Stomach (tissue), 8 donors: ENCODE measurements at regions not wholly inside any gene's neighbourhood (a gene's known extent, or its start where the extent isn't known, plus 50 kb on each side); places are given as distances from the start of the nearest gene placed in this dataset.

Experiments
- DNase-seq, 2 donors: peaks; one replicate each; pipeline versions ENCODE4 v3.0.0 to v3.0.0-alpha.2; 2013 to 2019
- H3K27ac ChIP-seq, 5 donors: fragments of 200-600 bp in 4 of 5; sonication (generic) in 4 of 5; one replicate each; pipeline ENCODE4 v1.5.1; 2013 to 2019; ENCODE audit warnings: mild to moderate bottlenecking in 1 of 5, moderate library complexity in 1 of 5
- H3K27me3 ChIP-seq, 3 donors: fragments of 200-600 bp; sonication (generic); one replicate each; pipeline ENCODE4 v1.5.1; 2017 to 2019; ENCODE audit warnings: mixed run types in 1 of 3
- H3K36me3 ChIP-seq, 4 donors: fragments of 200-600 bp; sonication (generic); 1 replicate in 3 of 4; 2 replicates in 1 of 4; pipeline ENCODE4 v1.5.1; 2016 to 2019
- H3K4me1 ChIP-seq, 4 donors: fragments of 200-600 bp; sonication (generic); one replicate each; pipeline ENCODE4 v1.5.1; 2016 to 2019
- H3K4me3 ChIP-seq, 4 donors: fragments of 200-600 bp; sonication (generic) in 3 of 4; one replicate each; pipeline ENCODE4 v1.5.1; 2016 to 2019; ENCODE audit warnings: mild to moderate bottlenecking in 1 of 4
- H3K9me3 ChIP-seq, 4 donors: fragments of 200-600 bp; sonication (generic); one replicate each; pipeline ENCODE4 v1.5.1; 2016 to 2019
- EP300 ChIP-seq: sonication (generic); formaldehyde crosslinking; IDR thresholded peaks from one replicate; pipeline ENCODE4 v1.6.1; 2017; ENCODE audit warnings: antibody characterized with exemption
- POLR2A ChIP-seq, 4 donors: fragments of 450-650 bp; IDR thresholded peaks; one replicate each; pipeline ENCODE4 v1.6.1; 2016; ENCODE audit warnings: antibody characterized with exemption in 4 of 4, control low read depth in 2 of 4, mild to moderate bottlenecking in 1 of 4, moderate library complexity in 1 of 4
- POLR2AphosphoS5 ChIP-seq, 3 donors: sonication (generic); formaldehyde crosslinking; IDR thresholded peaks; one replicate each; pipeline ENCODE4 v1.6.1; 2016; ENCODE audit warnings: antibody characterized with exemption in 3 of 3
- WGBS, 5 donors: extraction: QIAGEN DNeasy Blood & Tissue Kit in 3 of 5; methylation state at CpG; one replicate each; pipeline versions ENCODE4 v1.1.5 to v1.1.7; 2013 to 2018; 5-methylcytosine and 5-hydroxymethylcytosine counted together
- intact Hi-C: fragments of 100-400 bp; cut with DNase I; formaldehyde crosslinking; loops from one replicate; pipeline ENCODE4 v1.15.1; 2023; ENCODE audit warnings: low total_unique reads
- TF ChIP-seq, protein P1 (sequence below), 7 experiments: fragments of 450-650 bp in 4 of 7; fragments of 200-600 bp in 3 of 7; sonication (generic) in 3 of 7; IDR thresholded peaks; one replicate each; pipeline ENCODE4 v1.5.1; 2016 to 2019; ENCODE audit warnings: antibody characterized with exemption in 7 of 7, control low read depth in 2 of 7, mild to moderate bottlenecking in 1 of 7
- donor health status: healthy with polysubstance abuse.
- donor health status: Bipolar disorder and iron deficiency.
- donor health status: healthy.

DNA sequence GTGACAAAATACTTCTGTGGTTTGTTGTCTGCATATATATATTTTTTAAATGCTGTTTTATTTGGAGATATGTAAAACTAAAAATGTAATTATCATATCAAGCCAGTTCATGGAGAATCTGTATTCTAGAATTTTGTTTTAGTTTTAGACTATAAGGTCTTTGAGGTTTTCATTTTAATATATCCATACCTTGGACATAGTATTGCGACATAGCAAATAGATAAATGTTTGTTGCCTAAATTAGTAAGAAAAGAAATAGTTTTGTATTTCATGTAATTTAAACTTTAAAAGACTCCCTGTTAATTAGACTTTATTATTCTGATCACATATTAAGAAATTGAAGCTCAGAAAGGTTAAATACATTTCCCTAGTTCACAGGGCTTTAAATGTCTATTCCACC lies 472.9 kb downstream of the GBA3 start:
- Histone ChIP-seq H3K27ac (no peak overlapping the region), H3K9me3 (no peaks in the 10 kb centered on the region), H3K36me3 (no peaks in the 10 kb centered on the region), H3K4me1 (no peaks in the 10 kb centered on the region), H3K4me3 (no peak overlapping the region), H3K27me3 (no peaks in the 10 kb centered on the region)
- TF ChIP-seq, protein P1, sequence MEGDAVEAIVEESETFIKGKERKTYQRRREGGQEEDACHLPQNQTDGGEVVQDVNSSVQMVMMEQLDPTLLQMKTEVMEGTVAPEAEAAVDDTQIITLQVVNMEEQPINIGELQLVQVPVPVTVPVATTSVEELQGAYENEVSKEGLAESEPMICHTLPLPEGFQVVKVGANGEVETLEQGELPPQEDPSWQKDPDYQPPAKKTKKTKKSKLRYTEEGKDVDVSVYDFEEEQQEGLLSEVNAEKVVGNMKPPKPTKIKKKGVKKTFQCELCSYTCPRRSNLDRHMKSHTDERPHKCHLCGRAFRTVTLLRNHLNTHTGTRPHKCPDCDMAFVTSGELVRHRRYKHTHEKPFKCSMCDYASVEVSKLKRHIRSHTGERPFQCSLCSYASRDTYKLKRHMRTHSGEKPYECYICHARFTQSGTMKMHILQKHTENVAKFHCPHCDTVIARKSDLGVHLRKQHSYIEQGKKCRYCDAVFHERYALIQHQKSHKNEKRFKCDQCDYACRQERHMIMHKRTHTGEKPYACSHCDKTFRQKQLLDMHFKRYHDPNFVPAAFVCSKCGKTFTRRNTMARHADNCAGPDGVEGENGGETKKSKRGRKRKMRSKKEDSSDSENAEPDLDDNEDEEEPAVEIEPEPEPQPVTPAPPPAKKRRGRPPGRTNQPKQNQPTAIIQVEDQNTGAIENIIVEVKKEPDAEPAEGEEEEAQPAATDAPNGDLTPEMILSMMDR (IDR thresholded peaks at IDR 0.05) = no peak
- no peak for TF ChIP-seq POLR2AphosphoS5 (IDR thresholded peaks at IDR 0.05)
- no peak for TF ChIP-seq EP300
- no peak for TF ChIP-seq POLR2A (IDR thresholded peaks at IDR 0.05)
- intact Hi-C loops = no loop called here
- 88 to 95% (median 92%) methylated on average over 1 of the region's 1 CpG for WGBS, 5 donors
- DNase-seq = no peak

DNA sequence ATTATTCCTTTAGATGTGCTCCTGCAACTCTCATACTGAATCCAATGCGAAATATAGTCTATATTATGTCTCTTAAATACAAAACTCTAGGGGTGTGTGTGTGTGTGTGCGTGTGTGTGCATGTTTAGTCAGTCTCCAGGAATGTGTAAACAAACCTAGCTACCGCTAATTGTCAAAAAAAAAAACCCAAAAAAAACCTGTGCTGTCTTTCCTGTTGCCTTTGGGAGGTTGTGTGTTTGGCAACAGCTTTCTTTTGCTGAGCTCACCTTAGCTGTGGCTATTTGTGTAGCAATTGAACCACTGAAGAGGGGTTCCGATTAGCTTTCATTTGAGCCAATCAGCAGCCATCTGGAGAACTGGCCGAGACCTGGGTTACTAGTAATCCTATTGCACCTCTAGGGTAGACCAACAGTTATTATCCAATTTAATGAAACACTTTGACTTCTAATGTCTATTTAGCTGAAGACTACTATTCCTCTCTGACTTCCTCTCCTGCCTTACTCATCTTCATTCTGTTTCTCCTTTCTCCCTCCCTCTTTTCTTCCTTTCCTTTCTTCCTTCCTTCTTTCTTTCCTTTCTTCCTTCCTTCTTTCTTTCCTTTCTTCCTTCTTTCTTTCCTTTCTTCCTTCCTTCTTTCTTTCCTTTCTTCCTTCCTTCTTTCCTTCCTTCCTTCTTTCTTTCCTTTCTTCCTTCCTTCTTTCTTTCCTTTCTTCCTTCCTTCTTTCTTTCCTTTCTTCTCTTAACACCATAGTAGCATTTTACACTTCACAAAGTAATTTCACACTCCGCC lies 471.1 kb downstream of the GBA3 start:
- TF ChIP-seq POLR2A (IDR thresholded peaks at IDR 0.05) (no peak), POLR2AphosphoS5 (IDR thresholded peaks at IDR 0.05) (no peak), EP300 (no peak)
- TF ChIP-seq, protein P1 (IDR thresholded peaks at IDR 0.05) = no peak
- 35 to 55% (median 47%) methylated on average over 6 of the region's 6 CpGs for WGBS, 5 donors
- no peaks in the 10 kb centered on the region for H3K27me3 ChIP-seq
- no peaks in the 10 kb centered on the region for H3K36me3 ChIP-seq
- no peaks in the 10 kb centered on the region for H3K4me1 ChIP-seq
- peak in 1 of 2 donors; percentile 6 for DNase-seq
- no peak overlapping the region for H3K4me3 ChIP-seq
- no peak overlapping the region for H3K27ac ChIP-seq
- intact Hi-C loops = no loop called here
- H3K9me3 ChIP-seq = no peaks in the 10 kb centered on the region

DNA sequence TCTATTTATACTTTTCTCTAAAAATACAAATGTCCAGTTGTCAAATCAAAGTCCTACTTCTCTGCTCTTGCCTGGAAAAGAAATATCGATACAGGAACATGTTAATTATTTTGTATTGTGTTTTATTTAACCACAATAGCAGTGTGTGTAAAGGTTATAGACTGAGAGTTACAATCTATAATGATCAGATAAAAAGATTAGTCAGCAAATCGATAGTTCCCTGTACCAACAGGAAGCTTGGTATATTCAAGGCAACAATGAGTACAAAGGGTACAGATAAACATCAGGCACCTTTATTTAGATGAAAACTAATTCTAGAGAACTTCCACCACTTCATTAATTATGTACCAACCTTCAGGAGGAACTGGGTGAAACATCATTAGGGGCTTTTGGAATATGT lies 469.5 kb downstream of the GBA3 start:
- TF ChIP-seq EP300 = no peak
- no peak for TF ChIP-seq POLR2AphosphoS5 (IDR thresholded peaks at IDR 0.05)
- TF ChIP-seq, protein P1 (IDR thresholded peaks at IDR 0.05) = no peak
- TF ChIP-seq POLR2A (IDR thresholded peaks at IDR 0.05) = no peak
- H3K27me3 ChIP-seq = no peaks in the 10 kb centered on the region
- no peaks in the 10 kb centered on the region for H3K36me3 ChIP-seq
- DNase-seq = no peak
- intact Hi-C loops = no loop called here
- H3K4me3 ChIP-seq = no peak overlapping the region
- 64 to 72% (median 65%) methylated on average over 2 of the region's 2 CpGs for WGBS, 5 donors
- no peak overlapping the region for H3K27ac ChIP-seq
- no peaks in the 10 kb centered on the region for H3K9me3 ChIP-seq
- no peaks in the 10 kb centered on the region for H3K4me1 ChIP-seq

DNA sequence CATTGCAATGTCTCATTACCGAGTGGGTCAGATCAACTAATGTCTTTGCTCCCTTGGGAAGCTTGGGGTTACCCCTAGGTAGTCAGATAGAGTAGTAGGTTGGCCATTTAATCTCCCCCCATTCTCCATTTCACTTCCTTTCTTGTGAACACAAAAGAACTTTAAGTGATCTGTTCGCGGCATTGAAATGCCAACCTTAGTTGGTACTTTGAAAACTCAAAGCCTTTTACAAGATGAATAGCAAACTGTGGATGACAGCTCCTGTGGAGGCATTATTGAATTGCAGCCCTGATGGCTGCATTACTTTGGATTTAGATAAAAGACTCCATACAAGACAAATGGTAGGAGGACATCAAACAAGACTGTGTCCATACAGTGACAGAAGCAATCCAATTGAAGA lies 469.1 kb downstream of the GBA3 start:
- 80 to 84% (median 84%) methylated on average over 3 of the region's 3 CpGs for WGBS, 5 donors
- DNase-seq = no peak
- Histone ChIP-seq H3K4me3 (no peak overlapping the region), H3K27ac (no peak overlapping the region), H3K9me3 (no peaks in the 10 kb centered on the region), H3K36me3 (no peaks in the 10 kb centered on the region), H3K4me1 (no peaks in the 10 kb centered on the region), H3K27me3 (no peaks in the 10 kb centered on the region)
- intact Hi-C loops = no loop called here
- TF ChIP-seq POLR2AphosphoS5 (IDR thresholded peaks at IDR 0.05) (no peak), EP300 (no peak)
- TF ChIP-seq, protein P1 (IDR thresholded peaks at IDR 0.05) = no peak
